ENCODE measurements at regions not wholly inside any gene's neighbourhood (a gene's known extent, or its start where the extent isn't known, plus 50 kb on each side); places are given as distances from the start of the nearest gene placed in this dataset.
"Not testable (repeated sequence)": the region's sequence is repeated elsewhere in the genome, so short reads cannot be mapped to it uniquely, and the experiment has no call there.

DNA sequence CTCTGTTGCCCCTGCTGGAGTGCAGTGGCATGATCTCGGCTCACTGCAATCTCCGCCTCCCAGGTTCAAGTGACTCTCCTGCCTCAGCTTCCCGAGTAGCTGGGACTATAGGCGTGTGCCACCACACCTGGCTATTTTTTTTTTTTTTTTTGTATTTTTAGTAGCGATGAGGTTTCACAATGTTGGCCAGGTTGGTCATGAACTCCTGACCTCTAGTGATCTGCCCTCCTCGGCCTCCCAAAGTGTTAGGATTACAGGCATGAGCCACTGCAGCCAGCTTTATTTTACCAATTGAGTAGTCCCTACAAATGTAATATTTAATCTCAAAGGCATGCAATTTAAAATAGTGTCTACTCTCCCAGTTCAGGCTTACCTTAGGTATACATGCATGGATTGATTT, 1487.2 kb upstream of the WWC1 start:
- TF ChIP-seq, protein P1, sequence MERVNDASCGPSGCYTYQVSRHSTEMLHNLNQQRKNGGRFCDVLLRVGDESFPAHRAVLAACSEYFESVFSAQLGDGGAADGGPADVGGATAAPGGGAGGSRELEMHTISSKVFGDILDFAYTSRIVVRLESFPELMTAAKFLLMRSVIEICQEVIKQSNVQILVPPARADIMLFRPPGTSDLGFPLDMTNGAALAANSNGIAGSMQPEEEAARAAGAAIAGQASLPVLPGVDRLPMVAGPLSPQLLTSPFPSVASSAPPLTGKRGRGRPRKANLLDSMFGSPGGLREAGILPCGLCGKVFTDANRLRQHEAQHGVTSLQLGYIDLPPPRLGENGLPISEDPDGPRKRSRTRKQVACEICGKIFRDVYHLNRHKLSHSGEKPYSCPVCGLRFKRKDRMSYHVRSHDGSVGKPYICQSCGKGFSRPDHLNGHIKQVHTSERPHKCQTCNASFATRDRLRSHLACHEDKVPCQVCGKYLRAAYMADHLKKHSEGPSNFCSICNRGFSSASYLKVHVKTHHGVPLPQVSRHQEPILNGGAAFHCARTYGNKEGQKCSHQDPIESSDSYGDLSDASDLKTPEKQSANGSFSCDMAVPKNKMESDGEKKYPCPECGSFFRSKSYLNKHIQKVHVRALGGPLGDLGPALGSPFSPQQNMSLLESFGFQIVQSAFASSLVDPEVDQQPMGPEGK (CRISPR knock-in tag; IDR thresholded peaks at IDR 0.05; ENCODE audit: borderline replicate concordance) = not testable (repeated sequence)
- TF ChIP-seq, protein P2, sequence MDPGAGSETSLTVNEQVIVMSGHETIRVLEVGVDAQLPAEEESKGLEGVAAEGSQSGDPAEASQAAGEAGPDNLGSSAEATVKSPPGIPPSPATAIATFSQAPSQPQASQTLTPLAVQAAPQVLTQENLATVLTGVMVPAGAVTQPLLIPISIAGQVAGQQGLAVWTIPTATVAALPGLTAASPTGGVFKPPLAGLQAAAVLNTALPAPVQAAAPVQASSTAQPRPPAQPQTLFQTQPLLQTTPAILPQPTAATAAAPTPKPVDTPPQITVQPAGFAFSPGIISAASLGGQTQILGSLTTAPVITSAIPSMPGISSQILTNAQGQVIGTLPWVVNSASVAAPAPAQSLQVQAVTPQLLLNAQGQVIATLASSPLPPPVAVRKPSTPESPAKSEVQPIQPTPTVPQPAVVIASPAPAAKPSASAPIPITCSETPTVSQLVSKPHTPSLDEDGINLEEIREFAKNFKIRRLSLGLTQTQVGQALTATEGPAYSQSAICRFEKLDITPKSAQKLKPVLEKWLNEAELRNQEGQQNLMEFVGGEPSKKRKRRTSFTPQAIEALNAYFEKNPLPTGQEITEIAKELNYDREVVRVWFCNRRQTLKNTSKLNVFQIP (CRISPR knock-in tag; IDR thresholded peaks at IDR 0.05; ENCODE audit: borderline replicate concordance, low read depth) = not testable (repeated sequence)
- TF ChIP-seq, protein P3, sequence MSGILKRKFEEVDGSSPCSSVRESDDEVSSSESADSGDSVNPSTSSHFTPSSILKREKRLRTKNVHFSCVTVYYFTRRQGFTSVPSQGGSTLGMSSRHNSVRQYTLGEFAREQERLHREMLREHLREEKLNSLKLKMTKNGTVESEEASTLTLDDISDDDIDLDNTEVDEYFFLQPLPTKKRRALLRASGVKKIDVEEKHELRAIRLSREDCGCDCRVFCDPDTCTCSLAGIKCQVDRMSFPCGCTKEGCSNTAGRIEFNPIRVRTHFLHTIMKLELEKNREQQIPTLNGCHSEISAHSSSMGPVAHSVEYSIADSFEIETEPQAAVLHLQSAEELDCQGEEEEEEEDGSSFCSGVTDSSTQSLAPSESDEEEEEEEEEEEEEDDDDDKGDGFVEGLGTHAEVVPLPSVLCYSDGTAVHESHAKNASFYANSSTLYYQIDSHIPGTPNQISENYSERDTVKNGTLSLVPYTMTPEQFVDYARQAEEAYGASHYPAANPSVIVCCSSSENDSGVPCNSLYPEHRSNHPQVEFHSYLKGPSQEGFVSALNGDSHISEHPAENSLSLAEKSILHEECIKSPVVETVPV (CRISPR knock-in tag; IDR thresholded peaks at IDR 0.05) = not testable (repeated sequence)
- TF ChIP-seq ARNTL (CRISPR knock-in tag; IDR thresholded peaks at IDR 0.05; ENCODE audit: borderline replicate concordance, low read depth); ZNF8 (CRISPR knock-in tag; IDR thresholded peaks at IDR 0.05); ZFP3 (CRISPR knock-in tag; IDR thresholded peaks at IDR 0.05); CSDC2 (CRISPR knock-in tag; IDR thresholded peaks at IDR 0.05): not testable (repeated sequence)
- TF ChIP-seq, protein P4, sequence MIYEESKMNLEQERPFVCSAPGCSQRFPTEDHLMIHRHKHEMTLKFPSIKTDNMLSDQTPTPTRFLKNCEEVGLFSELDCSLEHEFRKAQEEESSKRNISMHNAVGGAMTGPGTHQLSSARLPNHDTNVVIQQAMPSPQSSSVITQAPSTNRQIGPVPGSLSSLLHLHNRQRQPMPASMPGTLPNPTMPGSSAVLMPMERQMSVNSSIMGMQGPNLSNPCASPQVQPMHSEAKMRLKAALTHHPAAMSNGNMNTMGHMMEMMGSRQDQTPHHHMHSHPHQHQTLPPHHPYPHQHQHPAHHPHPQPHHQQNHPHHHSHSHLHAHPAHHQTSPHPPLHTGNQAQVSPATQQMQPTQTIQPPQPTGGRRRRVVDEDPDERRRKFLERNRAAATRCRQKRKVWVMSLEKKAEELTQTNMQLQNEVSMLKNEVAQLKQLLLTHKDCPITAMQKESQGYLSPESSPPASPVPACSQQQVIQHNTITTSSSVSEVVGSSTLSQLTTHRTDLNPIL (CRISPR knock-in tag; IDR thresholded peaks at IDR 0.05; ENCODE audit: low read depth) = not testable (repeated sequence)
- TF ChIP-seq, protein P5, sequence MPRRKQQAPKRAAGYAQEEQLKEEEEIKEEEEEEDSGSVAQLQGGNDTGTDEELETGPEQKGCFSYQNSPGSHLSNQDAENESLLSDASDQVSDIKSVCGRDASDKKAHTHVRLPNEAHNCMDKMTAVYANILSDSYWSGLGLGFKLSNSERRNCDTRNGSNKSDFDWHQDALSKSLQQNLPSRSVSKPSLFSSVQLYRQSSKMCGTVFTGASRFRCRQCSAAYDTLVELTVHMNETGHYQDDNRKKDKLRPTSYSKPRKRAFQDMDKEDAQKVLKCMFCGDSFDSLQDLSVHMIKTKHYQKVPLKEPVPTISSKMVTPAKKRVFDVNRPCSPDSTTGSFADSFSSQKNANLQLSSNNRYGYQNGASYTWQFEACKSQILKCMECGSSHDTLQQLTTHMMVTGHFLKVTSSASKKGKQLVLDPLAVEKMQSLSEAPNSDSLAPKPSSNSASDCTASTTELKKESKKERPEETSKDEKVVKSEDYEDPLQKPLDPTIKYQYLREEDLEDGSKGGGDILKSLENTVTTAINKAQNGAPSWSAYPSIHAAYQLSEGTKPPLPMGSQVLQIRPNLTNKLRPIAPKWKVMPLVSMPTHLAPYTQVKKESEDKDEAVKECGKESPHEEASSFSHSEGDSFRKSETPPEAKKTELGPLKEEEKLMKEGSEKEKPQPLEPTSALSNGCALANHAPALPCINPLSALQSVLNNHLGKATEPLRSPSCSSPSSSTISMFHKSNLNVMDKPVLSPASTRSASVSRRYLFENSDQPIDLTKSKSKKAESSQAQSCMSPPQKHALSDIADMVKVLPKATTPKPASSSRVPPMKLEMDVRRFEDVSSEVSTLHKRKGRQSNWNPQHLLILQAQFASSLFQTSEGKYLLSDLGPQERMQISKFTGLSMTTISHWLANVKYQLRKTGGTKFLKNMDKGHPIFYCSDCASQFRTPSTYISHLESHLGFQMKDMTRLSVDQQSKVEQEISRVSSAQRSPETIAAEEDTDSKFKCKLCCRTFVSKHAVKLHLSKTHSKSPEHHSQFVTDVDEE (CRISPR knock-in tag; IDR thresholded peaks at IDR 0.05) = not testable (repeated sequence)

Data from SK-N-SH treated with all-trans-retinoic acid at 6 μM for 48 hours (cell line).